ENCODE measurements at regions not wholly inside any gene's neighbourhood (a gene's known extent, or its start where the extent isn't known, plus 50 kb on each side); places are given as distances from the start of the nearest gene placed in this dataset.
"Not testable (repeated sequence)": the region's sequence is repeated elsewhere in the genome, so short reads cannot be mapped to it uniquely, and the experiment has no call there.

GRCh38 chr20:47985092-47985850 is 200.0 kb upstream of the SULF2 start:
- no peak overlapping the region for H3K4me3 ChIP-seq (ENCODE audit: low read depth, low read length)
- DNase-seq (ENCODE audit: low read depth), result no peak
- TF ChIP-seq MAX (IDR thresholded peaks at IDR 0.05; ENCODE audit: low read depth, low read length) (no peak), CTCF (IDR thresholded peaks at IDR 0.05; ENCODE audit: low read depth, low read length) (no peak), POLR2A (IDR thresholded peaks at IDR 0.05; ENCODE audit: extremely low read depth, insufficient read length) (no peak), MYC (IDR thresholded peaks at IDR 0.05; ENCODE audit: low read depth, low read length) (no peak)

- H3K4me3 ChIP-seq (ENCODE audit: low read depth, low read length), result no peak overlapping the region
- TF ChIP-seq POLR2A (IDR thresholded peaks at IDR 0.05; ENCODE audit: extremely low read depth, insufficient read length), result no peak
- no peak for TF ChIP-seq MAX (IDR thresholded peaks at IDR 0.05; ENCODE audit: low read depth, low read length)
- no peak for TF ChIP-seq CTCF (IDR thresholded peaks at IDR 0.05; ENCODE audit: low read depth, low read length)
- TF ChIP-seq MYC (IDR thresholded peaks at IDR 0.05; ENCODE audit: low read depth, low read length), result no peak
- no peak for DNase-seq (ENCODE audit: low read depth)
Measured at GRCh38 chr20:47984437-47984836, 199.2 kb upstream of the SULF2 start.

DNA sequence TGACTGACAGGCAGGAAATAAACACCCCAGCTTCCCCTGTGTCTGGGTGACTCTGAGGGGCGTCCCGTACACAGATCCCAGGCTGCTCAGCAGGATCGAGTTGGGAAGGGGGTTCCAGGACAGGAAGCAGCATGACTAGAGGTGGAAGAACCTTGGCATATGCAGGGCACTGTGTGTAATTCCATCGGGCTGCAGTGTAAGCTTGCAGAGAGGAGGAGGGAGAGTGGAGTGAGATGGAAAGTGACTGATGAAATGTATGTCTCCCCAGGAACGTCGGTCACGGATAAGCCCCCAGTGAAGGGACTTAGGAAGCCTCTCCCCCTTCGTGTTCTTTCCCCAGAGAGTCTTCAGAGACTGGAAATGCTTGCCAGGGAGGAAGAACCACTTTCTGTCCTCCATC is 198.4 kb upstream of the SULF2 start:
- H3K4me3 ChIP-seq (ENCODE audit: low read depth, low read length); DNase-seq (ENCODE audit: low read depth): not testable (repeated sequence)

DNA sequence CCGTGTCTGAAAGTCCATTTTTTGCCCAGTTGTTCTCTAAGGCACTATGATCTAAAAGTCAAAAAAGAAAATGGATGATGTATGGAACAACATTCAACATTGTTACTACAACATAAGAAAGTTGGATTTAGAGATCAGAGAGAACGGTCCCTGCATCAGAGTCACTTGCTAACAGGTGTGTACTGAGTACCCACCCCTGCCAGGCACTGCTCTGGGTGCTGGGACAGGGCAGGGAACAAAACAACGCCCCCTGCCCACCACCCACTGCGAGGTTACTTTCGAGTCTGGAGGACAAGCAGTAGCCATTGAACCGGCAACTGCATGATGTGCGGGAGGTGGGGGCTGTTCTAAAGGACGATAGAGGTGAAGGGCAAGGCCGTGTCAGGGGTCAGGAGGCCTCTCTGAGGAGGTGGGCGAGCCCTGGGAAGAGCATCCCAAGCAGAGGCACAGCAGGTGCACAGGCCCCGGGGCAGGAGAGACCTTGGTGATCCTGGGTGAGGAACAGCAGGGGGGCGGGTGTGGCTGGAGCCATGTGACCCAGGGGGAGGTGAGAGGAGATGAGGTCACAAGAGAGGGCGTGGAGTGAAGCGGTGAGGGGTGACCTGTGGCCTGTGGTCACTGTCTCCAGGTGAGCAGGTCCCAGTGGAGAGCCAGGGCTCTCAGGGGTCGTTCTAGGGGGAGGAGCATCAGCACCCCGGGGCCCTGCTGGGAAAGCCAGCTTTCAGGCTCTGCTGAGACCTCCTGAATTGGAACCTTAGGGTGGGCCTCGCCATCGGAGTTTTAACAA is 197.5 kb upstream of the SULF2 start:
- no peak overlapping the region for H3K4me3 ChIP-seq (ENCODE audit: low read depth, low read length)
- no peak for DNase-seq (ENCODE audit: low read depth)
- no peak for TF ChIP-seq CTCF (IDR thresholded peaks at IDR 0.05; ENCODE audit: low read depth, low read length)
- TF ChIP-seq MYC (IDR thresholded peaks at IDR 0.05; ENCODE audit: low read depth, low read length), result no peak
- TF ChIP-seq MAX (IDR thresholded peaks at IDR 0.05; ENCODE audit: low read depth, low read length), result no peak
- TF ChIP-seq POLR2A (IDR thresholded peaks at IDR 0.05; ENCODE audit: extremely low read depth, insufficient read length), result no peak

DNA sequence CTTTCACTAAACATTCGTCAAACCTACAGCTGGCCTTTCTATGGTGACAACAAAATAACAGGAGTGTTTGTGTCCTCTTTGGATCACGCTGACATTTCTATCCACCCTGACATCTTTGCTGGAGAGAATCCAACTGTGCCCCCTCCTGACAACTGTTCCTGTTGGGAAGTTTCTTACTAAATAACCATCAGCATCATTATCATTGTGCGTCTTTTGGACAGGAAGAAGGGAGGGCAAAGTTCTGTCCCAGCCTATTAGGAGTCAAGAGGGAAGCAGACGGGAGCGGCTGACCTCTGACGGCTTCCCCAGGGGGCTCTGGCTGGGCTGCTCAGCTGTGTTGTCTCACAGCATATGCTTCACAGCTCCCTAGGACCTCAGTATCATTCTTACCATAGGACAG is 195.9 kb upstream of the SULF2 start:
- H3K4me3 ChIP-seq (ENCODE audit: low read depth, low read length), result no peak overlapping the region
- DNase-seq (ENCODE audit: low read depth), result no peak
- TF ChIP-seq MYC (IDR thresholded peaks at IDR 0.05; ENCODE audit: low read depth, low read length), result no peak
- TF ChIP-seq MAX (IDR thresholded peaks at IDR 0.05; ENCODE audit: low read depth, low read length), result no peak
- no peak for TF ChIP-seq CTCF (IDR thresholded peaks at IDR 0.05; ENCODE audit: low read depth, low read length)
- TF ChIP-seq POLR2A (IDR thresholded peaks at IDR 0.05; ENCODE audit: extremely low read depth, insufficient read length), result no peak

DNA sequence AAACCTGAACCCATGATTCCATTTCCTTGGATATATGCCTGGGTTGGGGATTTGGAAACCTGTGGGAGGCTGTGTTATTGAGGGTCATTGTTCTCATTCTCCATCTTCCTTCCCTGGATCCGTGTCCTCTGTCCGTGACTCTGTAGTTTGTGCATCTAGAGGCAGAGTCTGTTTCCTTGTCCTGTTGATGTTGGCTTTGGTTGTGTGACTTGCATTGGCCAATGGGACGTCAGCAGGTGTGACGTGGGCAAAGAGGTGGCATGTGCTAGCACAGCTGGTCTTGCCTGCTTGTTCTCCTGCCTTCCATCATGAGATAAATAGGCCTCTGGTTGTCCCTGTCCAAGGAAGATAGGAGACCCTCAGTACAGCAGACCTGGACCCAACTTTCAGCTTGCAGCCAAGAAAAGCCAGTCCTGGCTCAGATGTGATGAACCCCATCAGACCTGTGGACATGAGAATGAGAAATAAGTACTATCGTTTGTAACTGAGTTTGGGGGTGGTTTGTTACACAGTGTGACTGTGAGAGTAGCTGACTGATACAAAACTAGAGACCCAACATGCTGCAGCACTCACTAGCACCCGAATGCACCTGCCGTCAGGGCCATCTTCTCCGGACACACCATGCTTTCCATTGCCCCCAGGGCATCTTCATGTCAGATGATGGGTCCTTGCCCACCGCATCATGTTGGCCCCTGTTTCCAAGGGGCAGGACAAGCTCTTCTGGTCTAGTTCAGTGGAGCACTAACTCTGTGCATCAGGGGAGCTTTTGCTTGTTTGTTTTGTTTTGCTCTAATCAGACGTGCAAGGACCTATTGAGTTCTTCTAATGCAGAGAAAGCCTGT is 195.3 kb upstream of the SULF2 start:
- no peak for DNase-seq (ENCODE audit: low read depth)
- no peak overlapping the region for H3K4me3 ChIP-seq (ENCODE audit: low read depth, low read length)
- no peak for TF ChIP-seq POLR2A (IDR thresholded peaks at IDR 0.05; ENCODE audit: extremely low read depth, insufficient read length)
- no peak for TF ChIP-seq MYC (IDR thresholded peaks at IDR 0.05; ENCODE audit: low read depth, low read length)
- TF ChIP-seq MAX (IDR thresholded peaks at IDR 0.05; ENCODE audit: low read depth, low read length), result no peak
- no peak for TF ChIP-seq CTCF (IDR thresholded peaks at IDR 0.05; ENCODE audit: low read depth, low read length)

- H3K4me3 ChIP-seq (ENCODE audit: low read depth, low read length), result not testable (repeated sequence)
- peak; percentile 64 for DNase-seq (ENCODE audit: low read depth)
Measured at GRCh38 chr20:47979361-47980095, 194.2 kb upstream of the SULF2 start.
